HEK293 (cell line): ENCODE measurements at regions not wholly inside any gene's neighbourhood (a gene's known extent, or its start where the extent isn't known, plus 50 kb on each side); places are given as distances from the start of the nearest gene placed in this dataset.

ENCODE experiments used
- CTCF ChIA-PET: fragments of 350-600 bp; formaldehyde crosslinking; extraction: SDS; loops from one replicate; lab custom pipeline; 2021; ENCODE audit warnings: antibody characterized with exemption; lab: Yijun Ruan, JAX
- POLR2A ChIA-PET: fragments of 300-600 bp; formaldehyde crosslinking; extraction: SDS; loops from one replicate; lab custom pipeline; 2020; ENCODE audit warnings: antibody characterized with exemption, inconsistent platforms; lab: Yijun Ruan, JAX
- H3K27ac ChIP-seq: fragments of 200-500 bp; sonication (Bioruptor generic); 2 replicates; pipeline ENCODE4 v1.5.1; 2014; ENCODE audit warnings: low read depth, low read length, control low read depth, inconsistent platforms; ENCODE audit errors: extremely low read depth
- H3K36me3 ChIP-seq, 2 experiments: fragments of 200-500 bp in 1 of 2; sonication (Bioruptor generic) in 1 of 2; 1 replicate in 1 of 2; 2 replicates in 1 of 2; pipeline ENCODE4 v1.5.1; 2014 to 2017; ENCODE audit warnings: inconsistent platforms in 2 of 2, low read length in 2 of 2; ENCODE audit not compliant: control insufficient read depth in 2 of 2, insufficient read depth in 1 of 2
- H3K4me1 ChIP-seq: fragments of 200-500 bp; sonication (Bioruptor generic); 2 replicates; pipeline ENCODE4 v1.5.1; 2014; ENCODE audit warnings: mild to moderate bottlenecking, low read length, inconsistent platforms; ENCODE audit not compliant: control insufficient read depth, insufficient read depth
- H3K4me3 ChIP-seq: 2 replicates; pipeline ENCODE4 v1.5.1; 2011; ENCODE audit warnings: low read depth, mild to moderate bottlenecking, control low read depth, low read length, moderate library complexity
- H3K9me3 ChIP-seq: fragments of 200-500 bp; sonication (Bioruptor generic); 2 replicates; pipeline ENCODE4 v1.5.1; 2014; ENCODE audit warnings: low read depth, low read length, inconsistent platforms; ENCODE audit not compliant: control insufficient read depth, insufficient read depth
- FEZF1 ChIP-seq: fragments of 450-650 bp; formaldehyde crosslinking; IDR thresholded peaks from 2 replicates; pipeline ENCODE4 v1.5.1; 2016; ENCODE audit warnings: missing biosample characterization, missing genetic modification characterization
- GFI1B ChIP-seq: fragments of 450-650 bp; formaldehyde crosslinking; IDR thresholded peaks from 2 replicates; pipeline ENCODE4 v1.5.1; 2016; ENCODE audit warnings: missing biosample characterization, missing genetic modification characterization
- SCRT2 ChIP-seq: fragments of 450-650 bp; formaldehyde crosslinking; IDR thresholded peaks from 2 replicates; pipeline ENCODE4 v1.5.1; 2016; ENCODE audit warnings: missing biosample characterization, missing genetic modification characterization
- WT1 ChIP-seq: fragments of 450-650 bp; formaldehyde crosslinking; IDR thresholded peaks from 2 replicates; pipeline ENCODE4 v1.5.1; 2016; ENCODE audit warnings: missing biosample characterization, missing genetic modification characterization
- ZBTB7A ChIP-seq: fragments of 450-650 bp; formaldehyde crosslinking; IDR thresholded peaks from 2 replicates; pipeline ENCODE4 v1.5.1; 2016; ENCODE audit warnings: low read depth, missing biosample characterization, missing genetic modification characterization
- ZBTB8A ChIP-seq: fragments of 450-650 bp; formaldehyde crosslinking; IDR thresholded peaks from 2 replicates; pipeline ENCODE4 v1.5.1; 2016; ENCODE audit warnings: missing biosample characterization, missing genetic modification characterization
- ZIC2 ChIP-seq: fragments of 450-650 bp; formaldehyde crosslinking; IDR thresholded peaks from 2 replicates; pipeline ENCODE4 v1.5.1; 2016; ENCODE audit warnings: missing biosample characterization, missing genetic modification characterization
- ZNF10 ChIP-seq: fragments of 450-650 bp; formaldehyde crosslinking; IDR thresholded peaks from 2 replicates; pipeline ENCODE4 v1.5.1; 2017; ENCODE audit warnings: missing biosample characterization, missing genetic modification characterization
- ZNF132 ChIP-seq: fragments of 450-650 bp; formaldehyde crosslinking; IDR thresholded peaks from 2 replicates; pipeline ENCODE4 v1.5.1; 2017; ENCODE audit warnings: missing biosample characterization, missing genetic modification characterization, borderline replicate concordance
- ZNF366 ChIP-seq: fragments of 450-650 bp; formaldehyde crosslinking; conservative IDR thresholded peaks from 2 replicates; pipeline ENCODE4 v1.5.1; 2016; ENCODE audit warnings: missing biosample characterization, missing genetic modification characterization
- ZNF404 ChIP-seq: fragments of 450-650 bp; formaldehyde crosslinking; IDR thresholded peaks from 2 replicates; pipeline ENCODE4 v1.5.1; 2017; ENCODE audit warnings: missing biosample characterization, missing genetic modification characterization
- ZNF473 ChIP-seq: fragments of 450-650 bp; formaldehyde crosslinking; IDR thresholded peaks from 2 replicates; pipeline ENCODE4 v1.5.1; 2017; ENCODE audit warnings: missing biosample characterization, missing genetic modification characterization
- ZNF558 ChIP-seq: fragments of 450-650 bp; formaldehyde crosslinking; IDR thresholded peaks from 2 replicates; pipeline ENCODE4 v1.5.1; 2016; ENCODE audit warnings: missing biosample characterization, missing genetic modification characterization
- ZNF600 ChIP-seq: fragments of 450-650 bp; formaldehyde crosslinking; IDR thresholded peaks from 2 replicates; pipeline ENCODE4 v1.5.1; 2016; ENCODE audit warnings: missing biosample characterization, missing genetic modification characterization
- ZNF76 ChIP-seq: fragments of 450-650 bp; formaldehyde crosslinking; IDR thresholded peaks from 2 replicates; pipeline ENCODE4; 2016; ENCODE audit warnings: low read depth, missing biosample characterization, missing genetic modification characterization, borderline replicate concordance
- TF ChIP-seq, protein P1 (sequence below): fragments of 450-650 bp; formaldehyde crosslinking; IDR thresholded peaks from 2 replicates; pipeline ENCODE4 v1.5.1; 2016; ENCODE audit warnings: missing biosample characterization, missing genetic modification characterization
- TF ChIP-seq, protein P2 (sequence below): fragments of 450-650 bp; formaldehyde crosslinking; IDR thresholded peaks from 2 replicates; pipeline ENCODE4 v1.5.1; 2016; ENCODE audit warnings: missing biosample characterization, missing genetic modification characterization
- TF ChIP-seq, protein P3 (sequence below): fragments of 450-650 bp; formaldehyde crosslinking; IDR thresholded peaks from 2 replicates; pipeline ENCODE4 v1.5.1; 2017; ENCODE audit warnings: missing biosample characterization, missing genetic modification characterization
- TF ChIP-seq, protein P4 (sequence below): fragments of 450-650 bp; formaldehyde crosslinking; IDR thresholded peaks from 2 replicates; pipeline ENCODE4 v1.5.1; 2016; ENCODE audit warnings: missing biosample characterization, missing genetic modification characterization, borderline replicate concordance
- TF ChIP-seq, protein P5 (sequence below): fragments of 450-650 bp; formaldehyde crosslinking; conservative IDR thresholded peaks from 2 replicates; pipeline ENCODE4 v1.5.1; 2016; ENCODE audit warnings: low read depth, missing biosample characterization, missing genetic modification characterization

DNA sequence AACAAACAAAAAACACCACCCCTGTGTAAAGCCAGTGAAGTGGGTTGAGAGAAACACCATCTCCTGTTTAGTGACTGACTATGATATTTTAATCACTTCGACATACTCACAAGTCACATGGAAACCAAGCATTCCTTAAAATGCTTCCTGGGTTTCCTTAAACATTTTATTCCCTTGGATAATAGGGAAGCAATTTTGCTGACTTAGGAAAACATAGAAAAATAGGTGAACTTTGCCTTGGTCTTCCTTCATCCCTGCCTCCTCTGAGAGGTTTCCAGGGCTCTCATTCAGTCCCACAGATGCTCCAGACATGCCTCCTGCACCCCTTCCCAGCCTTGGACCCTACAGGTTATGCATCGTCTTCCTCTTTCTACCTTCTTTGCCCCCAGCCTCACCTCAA, 122.6 kb upstream of the SERPINE2 start:
- CTCF ChIA-PET, result interaction anchor here (0.6 kb wide), 1 partner anchor 172 kb away, joined by 3 read pairs; no protein-coding TSS in a partner anchor
- POLR2A ChIA-PET, result no interaction called here
- H3K9me3 ChIP-seq, result no peaks in the 10 kb centered on the region
- no peaks in the 10 kb centered on the region for H3K36me3 ChIP-seq
- no peak overlapping the region for H3K27ac ChIP-seq
- no peaks in the 10 kb centered on the region for H3K4me1 ChIP-seq
- TF ChIP-seq ZBTB7A (tag by site-specific recombination) (no peak), ZNF558 (tag by site-specific recombination) (no peak), ZBTB8A (no peak), ZNF76 (no peak), ZIC2 (tag by site-specific recombination) (no peak), ZNF404 (no peak), ZNF600 (no peak), FEZF1 (no peak), ZNF366 (tag by site-specific recombination) (no peak), ZNF132 (tag by site-specific recombination) (no peak), ZNF473 (no peak), SCRT2 (tag by site-specific recombination) (no peak), ZNF10 (tag by site-specific recombination) (no peak), WT1 (tag by site-specific recombination) (no peak), GFI1B (tag by site-specific recombination) (no peak)
- TF ChIP-seq, protein P1, sequence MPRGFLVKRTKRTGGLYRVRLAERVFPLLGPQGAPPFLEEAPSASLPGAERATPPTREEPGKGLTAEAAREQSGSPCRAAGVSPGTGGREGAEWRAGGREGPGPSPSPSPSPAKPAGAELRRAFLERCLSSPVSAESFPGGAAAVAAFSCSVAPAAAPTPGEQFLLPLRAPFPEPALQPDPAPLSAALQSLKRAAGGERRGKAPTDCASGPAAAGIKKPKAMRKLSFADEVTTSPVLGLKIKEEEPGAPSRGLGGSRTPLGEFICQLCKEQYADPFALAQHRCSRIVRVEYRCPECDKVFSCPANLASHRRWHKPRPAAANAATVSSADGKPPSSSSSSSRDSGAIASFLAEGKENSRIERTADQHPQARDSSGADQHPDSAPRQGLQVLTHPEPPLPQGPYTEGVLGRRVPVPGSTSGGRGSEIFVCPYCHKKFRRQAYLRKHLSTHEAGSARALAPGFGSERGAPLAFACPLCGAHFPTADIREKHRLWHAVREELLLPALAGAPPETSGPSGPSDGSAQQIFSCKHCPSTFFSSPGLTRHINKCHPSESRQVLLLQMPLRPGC (tag by site-specific recombination), result no peak
- TF ChIP-seq, protein P2, sequence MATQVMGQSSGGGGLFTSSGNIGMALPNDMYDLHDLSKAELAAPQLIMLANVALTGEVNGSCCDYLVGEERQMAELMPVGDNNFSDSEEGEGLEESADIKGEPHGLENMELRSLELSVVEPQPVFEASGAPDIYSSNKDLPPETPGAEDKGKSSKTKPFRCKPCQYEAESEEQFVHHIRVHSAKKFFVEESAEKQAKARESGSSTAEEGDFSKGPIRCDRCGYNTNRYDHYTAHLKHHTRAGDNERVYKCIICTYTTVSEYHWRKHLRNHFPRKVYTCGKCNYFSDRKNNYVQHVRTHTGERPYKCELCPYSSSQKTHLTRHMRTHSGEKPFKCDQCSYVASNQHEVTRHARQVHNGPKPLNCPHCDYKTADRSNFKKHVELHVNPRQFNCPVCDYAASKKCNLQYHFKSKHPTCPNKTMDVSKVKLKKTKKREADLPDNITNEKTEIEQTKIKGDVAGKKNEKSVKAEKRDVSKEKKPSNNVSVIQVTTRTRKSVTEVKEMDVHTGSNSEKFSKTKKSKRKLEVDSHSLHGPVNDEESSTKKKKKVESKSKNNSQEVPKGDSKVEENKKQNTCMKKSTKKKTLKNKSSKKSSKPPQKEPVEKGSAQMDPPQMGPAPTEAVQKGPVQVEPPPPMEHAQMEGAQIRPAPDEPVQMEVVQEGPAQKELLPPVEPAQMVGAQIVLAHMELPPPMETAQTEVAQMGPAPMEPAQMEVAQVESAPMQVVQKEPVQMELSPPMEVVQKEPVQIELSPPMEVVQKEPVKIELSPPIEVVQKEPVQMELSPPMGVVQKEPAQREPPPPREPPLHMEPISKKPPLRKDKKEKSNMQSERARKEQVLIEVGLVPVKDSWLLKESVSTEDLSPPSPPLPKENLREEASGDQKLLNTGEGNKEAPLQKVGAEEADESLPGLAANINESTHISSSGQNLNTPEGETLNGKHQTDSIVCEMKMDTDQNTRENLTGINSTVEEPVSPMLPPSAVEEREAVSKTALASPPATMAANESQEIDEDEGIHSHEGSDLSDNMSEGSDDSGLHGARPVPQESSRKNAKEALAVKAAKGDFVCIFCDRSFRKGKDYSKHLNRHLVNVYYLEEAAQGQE (tag by site-specific recombination), result no peak
- TF ChIP-seq, protein P3, sequence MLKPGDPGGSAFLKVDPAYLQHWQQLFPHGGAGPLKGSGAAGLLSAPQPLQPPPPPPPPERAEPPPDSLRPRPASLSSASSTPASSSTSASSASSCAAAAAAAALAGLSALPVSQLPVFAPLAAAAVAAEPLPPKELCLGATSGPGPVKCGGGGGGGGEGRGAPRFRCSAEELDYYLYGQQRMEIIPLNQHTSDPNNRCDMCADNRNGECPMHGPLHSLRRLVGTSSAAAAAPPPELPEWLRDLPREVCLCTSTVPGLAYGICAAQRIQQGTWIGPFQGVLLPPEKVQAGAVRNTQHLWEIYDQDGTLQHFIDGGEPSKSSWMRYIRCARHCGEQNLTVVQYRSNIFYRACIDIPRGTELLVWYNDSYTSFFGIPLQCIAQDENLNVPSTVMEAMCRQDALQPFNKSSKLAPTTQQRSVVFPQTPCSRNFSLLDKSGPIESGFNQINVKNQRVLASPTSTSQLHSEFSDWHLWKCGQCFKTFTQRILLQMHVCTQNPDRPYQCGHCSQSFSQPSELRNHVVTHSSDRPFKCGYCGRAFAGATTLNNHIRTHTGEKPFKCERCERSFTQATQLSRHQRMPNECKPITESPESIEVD (tag by site-specific recombination), result no peak
- TF ChIP-seq, protein P4, sequence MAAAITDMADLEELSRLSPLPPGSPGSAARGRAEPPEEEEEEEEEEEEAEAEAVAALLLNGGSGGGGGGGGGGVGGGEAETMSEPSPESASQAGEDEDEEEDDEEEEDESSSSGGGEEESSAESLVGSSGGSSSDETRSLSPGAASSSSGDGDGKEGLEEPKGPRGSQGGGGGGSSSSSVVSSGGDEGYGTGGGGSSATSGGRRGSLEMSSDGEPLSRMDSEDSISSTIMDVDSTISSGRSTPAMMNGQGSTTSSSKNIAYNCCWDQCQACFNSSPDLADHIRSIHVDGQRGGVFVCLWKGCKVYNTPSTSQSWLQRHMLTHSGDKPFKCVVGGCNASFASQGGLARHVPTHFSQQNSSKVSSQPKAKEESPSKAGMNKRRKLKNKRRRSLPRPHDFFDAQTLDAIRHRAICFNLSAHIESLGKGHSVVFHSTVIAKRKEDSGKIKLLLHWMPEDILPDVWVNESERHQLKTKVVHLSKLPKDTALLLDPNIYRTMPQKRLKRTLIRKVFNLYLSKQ (tag by site-specific recombination), result no peak
- TF ChIP-seq, protein P5, sequence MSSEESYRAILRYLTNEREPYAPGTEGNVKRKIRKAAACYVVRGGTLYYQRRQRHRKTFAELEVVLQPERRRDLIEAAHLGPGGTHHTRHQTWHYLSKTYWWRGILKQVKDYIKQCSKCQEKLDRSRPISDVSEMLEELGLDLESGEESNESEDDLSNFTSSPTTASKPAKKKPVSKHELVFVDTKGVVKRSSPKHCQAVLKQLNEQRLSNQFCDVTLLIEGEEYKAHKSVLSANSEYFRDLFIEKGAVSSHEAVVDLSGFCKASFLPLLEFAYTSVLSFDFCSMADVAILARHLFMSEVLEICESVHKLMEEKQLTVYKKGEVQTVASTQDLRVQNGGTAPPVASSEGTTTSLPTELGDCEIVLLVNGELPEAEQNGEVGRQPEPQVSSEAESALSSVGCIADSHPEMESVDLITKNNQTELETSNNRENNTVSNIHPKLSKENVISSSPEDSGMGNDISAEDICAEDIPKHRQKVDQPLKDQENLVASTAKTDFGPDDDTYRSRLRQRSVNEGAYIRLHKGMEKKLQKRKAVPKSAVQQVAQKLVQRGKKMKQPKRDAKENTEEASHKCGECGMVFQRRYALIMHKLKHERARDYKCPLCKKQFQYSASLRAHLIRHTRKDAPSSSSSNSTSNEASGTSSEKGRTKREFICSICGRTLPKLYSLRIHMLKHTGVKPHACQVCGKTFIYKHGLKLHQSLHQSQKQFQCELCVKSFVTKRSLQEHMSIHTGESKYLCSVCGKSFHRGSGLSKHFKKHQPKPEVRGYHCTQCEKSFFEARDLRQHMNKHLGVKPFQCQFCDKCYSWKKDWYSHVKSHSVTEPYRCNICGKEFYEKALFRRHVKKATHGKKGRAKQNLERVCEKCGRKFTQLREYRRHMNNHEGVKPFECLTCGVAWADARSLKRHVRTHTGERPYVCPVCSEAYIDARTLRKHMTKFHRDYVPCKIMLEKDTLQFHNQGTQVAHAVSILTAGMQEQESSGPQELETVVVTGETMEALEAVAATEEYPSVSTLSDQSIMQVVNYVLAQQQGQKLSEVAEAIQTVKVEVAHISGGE (tag by site-specific recombination), result no peak
- H3K4me3 ChIP-seq, result no peak overlapping the region
